Lung (tissue), 11 donors: ENCODE measurements at regions not wholly inside any gene's neighbourhood (a gene's known extent, or its start where the extent isn't known, plus 50 kb on each side); places are given as distances from the start of the nearest gene placed in this dataset.
A peak's percentile ranks its signal among the peaks of the same experiment; 100 is the strongest.

ENCODE experiments used
- ATAC-seq: fragments of 200-7000 bp; cut with Tn5 transposase; one replicate; pipeline ENCODE4 v1.9.1; 2020; ENCODE audit warnings: moderate number of reproducible peaks; ENCODE audit not compliant: insufficient read depth, low FRiP score
- DNase-seq, 3 donors: peaks; one replicate each; pipeline ENCODE4 v3.0.0-alpha.2; 2013 to 2017
- H3K27ac ChIP-seq, 2 donors: one replicate each; pipeline ENCODE4 v1.5.1; 2013; ENCODE audit warnings: mild to moderate bottlenecking in 2 of 2, moderate library complexity in 2 of 2, control low read depth in 1 of 2, inconsistent platforms in 1 of 2, low read depth in 1 of 2, low read length in 1 of 2
- H3K27me3 ChIP-seq, 3 donors: one replicate each; pipeline ENCODE4 v1.5.1; 2013; ENCODE audit warnings: low read length in 2 of 3; ENCODE audit not compliant: control insufficient read depth in 3 of 3, insufficient read depth in 3 of 3
- H3K36me3 ChIP-seq, 4 donors: one replicate each; pipeline ENCODE4 v1.5.1; 2013; ENCODE audit warnings: low read length in 4 of 4, mild to moderate bottlenecking in 1 of 4, moderate library complexity in 1 of 4; ENCODE audit not compliant: control insufficient read depth in 4 of 4, insufficient read depth in 4 of 4
- H3K4me1 ChIP-seq, 5 donors: one replicate each; pipeline ENCODE4 v1.5.1; 2013; ENCODE audit warnings: low read length in 5 of 5, mild to moderate bottlenecking in 2 of 5, moderate library complexity in 1 of 5; ENCODE audit not compliant: control insufficient read depth in 5 of 5, insufficient read depth in 5 of 5
- H3K4me3 ChIP-seq: one replicate; pipeline ENCODE4 v1.5.1; 2013; ENCODE audit warnings: mild to moderate bottlenecking, control low read depth, moderate library complexity
- H3K9ac ChIP-seq, 2 donors: one replicate each; pipeline ENCODE4 v1.5.1; 2013; ENCODE audit warnings: low read length in 2 of 2, control low read depth in 1 of 2; ENCODE audit not compliant: insufficient read depth in 1 of 2
- H3K9me3 ChIP-seq, 4 donors: one replicate each; pipeline ENCODE4 v1.5.1; 2013; ENCODE audit warnings: low read length in 3 of 4, mild to moderate bottlenecking in 1 of 4, moderate library complexity in 1 of 4; ENCODE audit not compliant: control insufficient read depth in 4 of 4, insufficient read depth in 3 of 4
- WGBS, 2 donors: extraction: QIAGEN DNeasy Blood & Tissue Kit; methylation state at CpG; one replicate each; pipeline ENCODE4 v1.1.7; 2013; 5-methylcytosine and 5-hydroxymethylcytosine counted together
- TF ChIP-seq, protein P1 (sequence below): IDR thresholded peaks from 2 replicates; pipeline ENCODE4 v1.5.1; 2012; ENCODE audit warnings: mild to moderate bottlenecking; ENCODE audit errors: control extremely low read depth, extremely low read depth
- donor health status: control.
- donor health status: control.
- donor health status: Bipolar disorder and iron deficiency.
- donor health status: healthy.
- donor health status: DM: yes; HTN: yes; CAD: no.

DNA sequence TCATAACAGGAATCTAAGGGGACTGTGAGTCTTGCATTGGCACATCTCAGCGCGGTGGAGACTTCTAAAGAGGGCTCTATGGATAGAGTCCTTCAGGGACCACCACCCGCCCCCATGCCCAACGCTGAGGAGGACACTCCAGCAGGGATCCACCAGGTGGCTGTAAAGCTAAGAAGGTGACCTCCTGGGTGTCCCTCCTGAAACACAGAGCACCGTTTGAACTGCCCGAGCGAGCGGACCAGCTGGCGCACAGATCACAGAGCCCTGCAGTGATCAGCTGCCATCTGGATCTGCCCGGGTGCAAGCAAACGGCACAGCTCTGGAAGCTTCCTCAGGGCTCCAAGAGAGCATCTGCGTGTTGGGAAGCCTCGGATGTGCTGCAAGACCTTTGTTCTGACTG lies 51.3 kb upstream of the LYST start:
- Histone ChIP-seq H3K27me3 (no peaks in the 10 kb centered on the region), H3K9ac (no peak overlapping the region), H3K36me3 (no peaks in the 10 kb centered on the region), H3K4me3 (no peak overlapping the region), H3K27ac (peak overlapping the region in 1 of 2 donors; percentile 54), H3K9me3 (no peaks in the 10 kb centered on the region), H3K4me1 (peaks cover 0 to 13% (median 0%) of the 10 kb centered on the region in 5 donors)
- ATAC-seq (no peak), DNase-seq (no peak)
- 90 to 91% methylated on average over 13 of the region's 13 CpGs for WGBS, 2 donors
- TF ChIP-seq, protein P1, sequence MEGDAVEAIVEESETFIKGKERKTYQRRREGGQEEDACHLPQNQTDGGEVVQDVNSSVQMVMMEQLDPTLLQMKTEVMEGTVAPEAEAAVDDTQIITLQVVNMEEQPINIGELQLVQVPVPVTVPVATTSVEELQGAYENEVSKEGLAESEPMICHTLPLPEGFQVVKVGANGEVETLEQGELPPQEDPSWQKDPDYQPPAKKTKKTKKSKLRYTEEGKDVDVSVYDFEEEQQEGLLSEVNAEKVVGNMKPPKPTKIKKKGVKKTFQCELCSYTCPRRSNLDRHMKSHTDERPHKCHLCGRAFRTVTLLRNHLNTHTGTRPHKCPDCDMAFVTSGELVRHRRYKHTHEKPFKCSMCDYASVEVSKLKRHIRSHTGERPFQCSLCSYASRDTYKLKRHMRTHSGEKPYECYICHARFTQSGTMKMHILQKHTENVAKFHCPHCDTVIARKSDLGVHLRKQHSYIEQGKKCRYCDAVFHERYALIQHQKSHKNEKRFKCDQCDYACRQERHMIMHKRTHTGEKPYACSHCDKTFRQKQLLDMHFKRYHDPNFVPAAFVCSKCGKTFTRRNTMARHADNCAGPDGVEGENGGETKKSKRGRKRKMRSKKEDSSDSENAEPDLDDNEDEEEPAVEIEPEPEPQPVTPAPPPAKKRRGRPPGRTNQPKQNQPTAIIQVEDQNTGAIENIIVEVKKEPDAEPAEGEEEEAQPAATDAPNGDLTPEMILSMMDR: no peak

DNA sequence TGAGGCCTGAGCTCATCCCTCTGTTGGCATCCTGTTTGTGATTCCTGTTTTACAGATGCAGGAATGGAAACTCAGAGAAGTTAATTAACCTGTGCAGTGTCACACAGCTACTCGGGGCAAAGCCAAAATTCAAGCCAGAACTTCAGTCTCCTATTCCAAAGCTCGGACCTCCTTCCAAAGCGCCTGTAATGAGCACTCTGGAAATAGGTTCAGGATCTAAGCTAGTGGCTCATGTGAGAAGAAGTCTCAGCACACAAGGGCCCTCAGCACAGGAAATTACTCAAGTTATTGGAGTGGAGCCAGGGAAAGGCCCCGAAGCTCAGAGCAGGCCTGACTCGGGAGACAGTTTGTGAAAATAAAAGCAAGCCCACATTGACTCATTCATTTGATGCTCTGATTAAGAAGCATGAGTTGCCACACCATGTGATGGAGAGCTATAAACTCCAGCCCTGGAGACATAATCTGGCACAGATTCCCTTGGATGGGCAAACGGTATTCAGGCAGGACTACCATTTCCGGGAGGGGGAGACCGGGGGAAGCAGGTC lies 50.6 kb upstream of the LYST start:
- no peaks in the 10 kb centered on the region for H3K27me3 ChIP-seq
- peaks cover 0 to 13% (median 0%) of the 10 kb centered on the region in 5 donors for H3K4me1 ChIP-seq
- no peak overlapping the region for H3K9ac ChIP-seq
- H3K4me3 ChIP-seq: no peak overlapping the region
- no peaks in the 10 kb centered on the region for H3K36me3 ChIP-seq
- WGBS, 2 donors: 7 to 12% methylated on average over 8 of the region's 8 CpGs
- TF ChIP-seq, protein P1: no peak
- ATAC-seq (peak; percentile 88), DNase-seq (peak; percentile 73 to 93 (median 85))
- H3K9me3 ChIP-seq: no peaks in the 10 kb centered on the region
- peak overlapping the region in 1 of 2 donors; percentile 89 for H3K27ac ChIP-seq
